IMR-90 (cell line): ENCODE measurements at regions not wholly inside any gene's neighbourhood (a gene's known extent, or its start where the extent isn't known, plus 50 kb on each side); places are given as distances from the start of the nearest gene placed in this dataset.

Experiments used
- ATAC-seq: fragments of 200-7000 bp; cut with Tn5 transposase; 2 replicates; pipeline ENCODE4 v1.9.1; 2020; ENCODE audit warnings: low read depth, mild to moderate bottlenecking, moderate library complexity
- BruUV-seq: library from RNA; stranded (reverse); fragments of 400-500 nt; replicated peaks from 2 replicates; lab custom pipeline; 2021; lab: Mats Ljungman, UMichigan
- CTCF ChIA-PET: fragments of 300-600 bp; formaldehyde crosslinking; extraction: SDS; loops from one replicate; lab custom pipeline; 2021; ENCODE audit warnings: antibody characterized with exemption; lab: Yijun Ruan, JAX
- POLR2A ChIA-PET: fragments of 300-600 bp; sonication (Branson Sonifier 250); formaldehyde crosslinking; loops from one replicate; lab custom pipeline; 2022; ENCODE audit warnings: antibody characterized with exemption; ENCODE audit not compliant: unreplicated experiment; lab: Charles Lee
- DNase-seq: peaks from one replicate; pipeline ENCODE4 v3.0.0; 2013
- H2AFZ ChIP-seq: replicated peaks from 2 replicates; pipeline ENCODE3; 2013; ENCODE audit warnings: low read length, mild to moderate bottlenecking; ENCODE audit not compliant: poor library complexity
- H2AK5ac ChIP-seq: 2 replicates; pipeline ENCODE4 v1.6.1; 2013; ENCODE audit warnings: low read depth, low read length, inconsistent platforms
- H2AK9ac ChIP-seq: replicated peaks from 2 replicates; pipeline ENCODE3; 2013; ENCODE audit warnings: mild to moderate bottlenecking, low read depth, low read length, moderate library complexity; ENCODE audit not compliant: poor library complexity
- H2BK120ac ChIP-seq: 2 replicates; pipeline ENCODE4 v1.6.1; 2013; ENCODE audit warnings: low read depth, low read length, inconsistent platforms
- H2BK15ac ChIP-seq: 3 replicates; pipeline ENCODE4 v1.6.1; 2013; ENCODE audit warnings: low read depth, low read length, inconsistent platforms
- H2BK20ac ChIP-seq: 2 replicates; pipeline ENCODE4 v1.6.1; 2013; ENCODE audit warnings: low read depth, mild to moderate bottlenecking, inconsistent platforms, low read length, moderate library complexity
- H2BK5ac ChIP-seq: 2 replicates; pipeline ENCODE4 v1.6.1; 2013; ENCODE audit warnings: mild to moderate bottlenecking, low read depth, low read length, inconsistent platforms; ENCODE audit not compliant: poor library complexity, severe bottlenecking
- H3K14ac ChIP-seq: replicated peaks from 2 replicates; pipeline ENCODE4 v1.6.1; 2013; ENCODE audit warnings: low read depth, low read length, inconsistent platforms
- H3K18ac ChIP-seq: 2 replicates; pipeline ENCODE4 v1.6.1; 2013; ENCODE audit warnings: low read depth, low read length, control low read depth
- H3K23ac ChIP-seq: 2 replicates; pipeline ENCODE4 v1.6.1; 2013; ENCODE audit warnings: low read depth, low read length, inconsistent platforms
- H3K27ac ChIP-seq: 2 replicates; pipeline ENCODE4 v1.5.1; 2013; ENCODE audit warnings: mild to moderate bottlenecking, control low read depth, low read length; ENCODE audit not compliant: insufficient read depth
- H3K27me3 ChIP-seq: 2 replicates; pipeline ENCODE4 v1.6.1; 2013; ENCODE audit warnings: low read length; ENCODE audit not compliant: control insufficient read depth, insufficient read depth
- H3K36me3 ChIP-seq: 2 replicates; pipeline ENCODE4 v1.6.1; 2013; ENCODE audit warnings: low read length, mixed read lengths; ENCODE audit not compliant: control insufficient read depth, insufficient read depth
- H3K4ac ChIP-seq: 2 replicates; pipeline ENCODE4 v1.6.1; 2013; ENCODE audit warnings: low read depth, low read length, inconsistent platforms
- H3K4me1 ChIP-seq: 2 replicates; pipeline ENCODE4 v1.6.1; 2013; ENCODE audit warnings: low read length, mixed read lengths; ENCODE audit not compliant: control insufficient read depth, insufficient read depth
- H3K4me2 ChIP-seq: 2 replicates; pipeline ENCODE4 v1.6.1; 2013; ENCODE audit warnings: low read depth, mild to moderate bottlenecking, control low read depth, low read length, moderate library complexity
- H3K4me3 ChIP-seq: 2 replicates; pipeline ENCODE4 v1.5.1; 2013; ENCODE audit warnings: low read depth, mild to moderate bottlenecking, control low read depth, low read length, moderate library complexity; ENCODE audit not compliant: insufficient read depth
- H3K56ac ChIP-seq: 2 replicates; pipeline ENCODE4 v1.6.1; 2013; ENCODE audit warnings: low read length, inconsistent platforms; ENCODE audit not compliant: insufficient read depth; ENCODE audit errors: extremely low read depth
- H3K79me1 ChIP-seq, 2 experiments: 2 replicates each; pipeline ENCODE4 v1.6.1; 2013; ENCODE audit warnings: low read length in 2 of 2, inconsistent platforms in 1 of 2, low read depth in 1 of 2
- H3K9ac ChIP-seq: 2 replicates; pipeline ENCODE4 v1.6.1; 2013; ENCODE audit warnings: low read depth, low read length, control low read depth
- H3K9me1 ChIP-seq: 2 replicates; pipeline ENCODE4 v1.6.1; 2013; ENCODE audit warnings: low read length, inconsistent platforms; ENCODE audit not compliant: insufficient read depth
- H3K9me3 ChIP-seq: 2 replicates; pipeline ENCODE4 v1.6.1; 2013; ENCODE audit warnings: low read length; ENCODE audit not compliant: control insufficient read depth, insufficient read depth
- H4K20me1 ChIP-seq: 2 replicates; pipeline ENCODE4 v1.6.1; 2013; ENCODE audit warnings: low read length, inconsistent platforms; ENCODE audit not compliant: insufficient read depth
- H4K5ac ChIP-seq: 2 replicates; pipeline ENCODE4 v1.6.1; 2013; ENCODE audit warnings: mild to moderate bottlenecking, low read depth, low read length, control low read depth
- H4K8ac ChIP-seq, 2 experiments: 2 replicates each; pipeline ENCODE4 v1.6.1; 2013; ENCODE audit warnings: low read depth in 2 of 2, low read length in 2 of 2, control low read depth in 1 of 2, inconsistent platforms in 1 of 2
- H4K91ac ChIP-seq: 2 replicates; pipeline ENCODE4 v1.6.1; 2013; ENCODE audit warnings: low read depth, low read length, inconsistent platforms; ENCODE audit not compliant: insufficient read depth
- CEBPB ChIP-seq: IDR thresholded peaks from 2 replicates; pipeline ENCODE4 v1.6.1; 2012; ENCODE audit warnings: low read depth, low read length, improper control_type of control experiment
- FOS ChIP-seq: fragments of 150-350 bp; IDR thresholded peaks from 2 replicates; pipeline ENCODE4 v1.6.1; 2016; ENCODE audit warnings: low read depth, low read length
- WGBS, 2 experiments: methylation state at CpG; one replicate each; pipeline versions ENCODE4 v1.1.5 to v1.1.7; 2013; ENCODE audit warnings: missing lambda C conversion rate in 2 of 2; ENCODE audit not compliant: insufficient read length in 1 of 2; ENCODE audit errors: extremely low coverage in 2 of 2; 5-methylcytosine and 5-hydroxymethylcytosine counted together
- dilution Hi-C: fragments of 300-500 bp; cut with HindIII; formaldehyde crosslinking; loops from one replicate; pipeline ENCODE4 v1.14.3; 2018; ENCODE audit warnings: low sequenced_read_pairs; ENCODE audit not compliant: unreplicated experiment
- in situ Hi-C: fragments of 300-500 bp; cut with MboI; formaldehyde crosslinking; loops from 3 replicates; pipeline ENCODE4 v1.14.3; 2019; ENCODE audit warnings: low sequenced_read_pairs, inconsistent platforms, mixed read lengths
- intact Hi-C: fragments of 100-400 bp; cut with micrococcal nuclease; formaldehyde crosslinking; loops from 2 replicates; pipeline ENCODE4 v1.10.0; 2022

GRCh38 chrX:117539090-117539418 lies 577.6 kb downstream of the KLHL13 start:
- H4K5ac ChIP-seq: no peak overlapping the region
- TF ChIP-seq FOS (no peak), CEBPB (peak; percentile 57)
- H3K4me2 ChIP-seq: no peak overlapping the region
- ATAC-seq (no peak), DNase-seq (no peak)
- no peak overlapping the region for H3K4ac ChIP-seq
- H3K9me3 ChIP-seq: no peaks in the 10 kb centered on the region
- H2BK15ac ChIP-seq: no peak overlapping the region
- H3K56ac ChIP-seq: no peak overlapping the region
- no peak overlapping the region for H2AFZ ChIP-seq
- no peaks in the 10 kb centered on the region for H4K20me1 ChIP-seq
- dilution Hi-C loops (no loop called here), intact Hi-C loops (no loop called here), in situ Hi-C loops (no loop called here)
- no TSS peak for BruUV-seq
- H3K27me3 ChIP-seq: no peaks in the 10 kb centered on the region
- no peak overlapping the region for H3K27ac ChIP-seq
- no peaks in the 10 kb centered on the region for H3K9me1 ChIP-seq
- no peak overlapping the region for H2BK20ac ChIP-seq
- H3K36me3 ChIP-seq: no peaks in the 10 kb centered on the region
- no peak overlapping the region for H4K8ac ChIP-seq
- no peaks in the 10 kb centered on the region for H3K79me1 ChIP-seq
- H2BK5ac ChIP-seq: no peak overlapping the region
- WGBS, 2 experiments: 100% methylated on average over 1 of the region's 1 CpG; no CpG with 5 or more reads in 1 of the 2 experiments
- POLR2A ChIA-PET: no interaction called here
- no peak overlapping the region for H3K18ac ChIP-seq
- no peak overlapping the region for H2BK120ac ChIP-seq
- H4K91ac ChIP-seq: no peak overlapping the region
- H3K23ac ChIP-seq: no peak overlapping the region
- H3K9ac ChIP-seq: no peak overlapping the region
- CTCF ChIA-PET: no interaction called here
- H2AK5ac ChIP-seq: no peak overlapping the region
- no peak overlapping the region for H3K14ac ChIP-seq
- H2AK9ac ChIP-seq: no peak overlapping the region
- H3K4me3 ChIP-seq: no peak overlapping the region
- H3K4me1 ChIP-seq: no peaks in the 10 kb centered on the region
